HG02870 (cell line): ENCODE measurements at regions not wholly inside any gene's neighbourhood (a gene's known extent, or its start where the extent isn't known, plus 50 kb on each side); places are given as distances from the start of the nearest gene placed in this dataset.

ENCODE experiments used
- ATAC-seq: cut with Tn5 transposase; IDR thresholded peaks from one replicate; pipeline ENCODE4 v1.9.1; 2021; ENCODE audit warnings: mild to moderate bottlenecking, moderate library complexity; ENCODE audit not compliant: unreplicated experiment

- no peak for ATAC-seq
Measured at GRCh38 chr16:7983676-7984075, 606.6 kb downstream of the TMEM114 start.

DNA sequence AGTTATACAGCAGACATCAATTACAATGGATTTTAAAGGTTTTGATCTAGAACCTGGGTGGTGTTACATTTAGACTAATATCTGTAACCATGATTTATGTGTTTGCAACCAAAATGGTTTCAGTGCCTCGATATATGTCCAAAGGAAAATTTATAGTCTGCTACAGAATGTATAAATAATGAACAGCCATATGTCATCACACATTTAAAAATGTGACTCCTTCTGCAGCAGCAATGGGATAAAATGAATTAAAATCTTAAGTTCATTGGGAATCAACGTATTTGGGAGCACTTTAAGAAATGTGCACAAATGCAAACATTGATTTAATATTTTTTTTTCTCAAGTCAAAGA lies 610.2 kb downstream of the TMEM114 start:
- ATAC-seq = no peak

DNA sequence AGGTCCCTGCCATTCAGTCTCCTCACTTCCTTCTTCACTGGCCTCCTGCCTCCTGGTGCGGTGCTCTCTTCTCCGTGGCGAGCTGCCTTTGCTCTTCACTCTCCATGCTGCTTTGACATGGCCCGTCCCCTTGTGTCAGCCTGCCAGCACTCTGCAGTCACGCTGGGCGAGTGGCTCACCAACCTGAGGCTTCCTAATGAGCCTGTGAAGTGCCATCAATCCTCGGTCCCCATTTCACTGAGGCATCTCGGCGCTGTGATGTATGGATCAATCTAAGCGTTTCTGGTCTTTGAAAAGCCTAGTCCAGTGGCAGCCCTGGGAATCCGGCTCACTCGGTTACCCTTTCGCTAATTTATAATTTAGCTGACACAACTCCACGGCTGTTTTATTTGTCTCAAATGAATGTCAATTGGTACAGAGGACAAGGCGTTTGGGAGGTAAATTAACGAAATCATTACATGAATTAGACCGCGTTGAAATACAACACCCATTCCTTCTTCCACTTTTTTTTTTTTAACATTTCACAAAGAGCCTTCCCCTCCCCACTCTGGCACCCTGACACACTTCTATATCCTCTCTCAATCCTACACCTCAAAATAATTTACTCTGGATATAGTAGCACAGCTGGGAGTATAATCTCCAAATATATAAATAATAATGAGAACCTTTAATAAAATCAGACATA lies 610.7 kb downstream of the TMEM114 start:
- ATAC-seq = no peak

GRCh38 chr16:7976563-7976962 lies 613.7 kb downstream of the TMEM114 start:
- ATAC-seq = no peak

DNA sequence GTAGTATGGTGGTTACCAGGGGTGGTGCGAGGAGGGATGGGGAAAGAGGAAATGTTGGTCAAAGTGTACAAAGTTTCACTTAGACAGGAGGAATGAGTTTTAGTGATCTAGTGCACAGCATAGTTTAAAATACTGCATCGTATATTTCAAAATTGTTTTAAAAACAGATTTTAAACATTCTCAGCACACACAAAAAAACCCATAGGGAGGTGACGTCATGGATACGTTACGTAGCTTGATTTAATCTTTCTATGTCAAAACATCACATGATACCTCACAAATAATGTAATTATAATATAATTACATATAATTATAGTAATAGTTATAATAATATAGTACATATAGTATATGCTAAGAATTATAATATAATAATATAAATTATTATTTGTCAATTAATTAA lies 614.2 kb downstream of the TMEM114 start:
- ATAC-seq = no peak

DNA sequence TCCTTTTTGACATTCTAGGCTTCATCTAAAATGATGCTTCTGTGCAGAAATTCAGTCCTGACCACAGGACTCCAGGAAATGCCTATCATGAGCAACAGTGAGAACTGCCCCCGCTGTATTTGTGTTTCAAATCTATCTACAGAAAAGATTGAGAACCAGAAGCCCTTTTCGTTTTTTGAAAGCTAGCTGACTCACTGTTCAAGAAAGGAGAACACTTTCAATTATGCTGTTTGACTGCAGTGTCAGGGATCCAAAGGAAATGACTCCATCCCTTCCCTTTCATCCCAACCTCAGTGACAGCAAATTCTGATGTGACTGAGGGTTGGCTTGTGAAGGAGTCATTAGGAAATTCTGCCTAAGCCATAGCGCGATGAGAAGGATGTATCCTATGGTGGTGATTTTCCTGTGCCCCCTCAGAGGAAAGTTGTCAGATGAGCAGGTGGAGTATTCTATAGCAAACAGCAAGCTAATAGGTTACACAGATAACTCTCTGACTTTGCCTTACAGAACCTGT lies 622.3 kb downstream of the TMEM114 start:
- no peak for ATAC-seq

DNA sequence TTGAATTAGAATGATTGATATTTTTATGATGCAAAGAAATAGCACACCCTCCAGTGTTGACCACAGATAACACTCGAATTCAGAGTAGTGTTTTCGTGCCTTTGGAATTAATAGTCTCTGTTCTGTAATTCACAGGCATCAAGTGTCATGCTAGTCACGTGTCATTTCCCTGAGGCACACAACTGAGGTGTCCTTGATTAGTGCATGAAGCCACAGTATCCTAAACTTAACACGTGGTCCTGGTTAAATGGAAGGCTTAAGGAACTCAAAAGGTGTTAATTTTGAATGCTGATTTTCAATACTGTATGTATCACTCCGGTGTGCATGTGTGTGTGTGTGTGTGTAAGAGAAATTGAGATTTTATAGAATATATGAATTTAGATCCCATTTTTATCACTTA lies 625.6 kb downstream of the TMEM114 start:
- ATAC-seq = no peak

- ATAC-seq = no peak
Measured at GRCh38 chr16:7964167-7964566, 626.1 kb downstream of the TMEM114 start.

- no peak for ATAC-seq
Measured at GRCh38 chr16:7962091-7962879, 628.0 kb downstream of the TMEM114 start.

- no peak for ATAC-seq
Measured at GRCh38 chr16:7957151-7957550, 624.5 kb downstream of the RBFOX1 start.

GRCh38 chr16:7953360-7953759 lies 620.7 kb downstream of the RBFOX1 start:
- ATAC-seq = no peak

GRCh38 chr16:7946142-7946541 lies 613.5 kb downstream of the RBFOX1 start:
- ATAC-seq = no peak

DNA sequence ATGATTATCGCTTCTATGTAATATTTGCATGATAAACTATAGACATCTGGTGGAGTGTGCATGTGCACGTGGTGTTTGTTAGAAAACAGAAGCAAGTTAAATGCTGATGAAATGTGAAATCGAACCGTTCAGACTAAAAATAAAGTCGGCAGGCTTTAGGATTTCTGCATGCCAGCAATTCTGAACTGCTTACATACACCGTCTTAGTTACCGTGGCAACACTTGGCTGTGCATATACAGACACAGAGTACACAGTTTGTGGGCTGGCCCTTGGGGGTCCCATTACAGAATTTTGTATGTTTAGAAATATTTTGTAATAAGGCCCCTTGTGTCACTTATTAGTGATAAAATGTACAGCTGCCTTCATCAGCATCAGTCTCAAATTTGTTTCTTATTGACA lies 605.5 kb downstream of the RBFOX1 start:
- no peak for ATAC-seq

DNA sequence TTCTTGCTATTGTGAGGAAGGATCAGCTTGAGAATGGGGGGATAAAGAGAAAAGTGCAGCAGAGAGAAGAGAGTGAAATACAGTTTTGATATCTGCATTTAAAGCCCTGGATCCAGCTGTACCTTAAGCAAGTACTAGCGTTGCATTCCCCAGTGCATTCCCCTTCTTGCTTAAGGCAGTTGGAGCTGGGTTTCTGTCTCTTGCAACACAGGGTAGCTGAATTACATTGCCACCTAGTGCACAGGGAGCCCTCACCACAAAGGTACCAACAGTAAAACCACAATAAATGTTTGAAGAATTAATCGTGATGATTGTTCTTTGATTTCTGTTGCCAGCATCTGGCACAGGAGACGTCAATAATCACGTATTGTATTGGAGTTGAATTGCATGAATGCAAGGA lies 588.7 kb downstream of the RBFOX1 start:
- no peak for ATAC-seq

DNA sequence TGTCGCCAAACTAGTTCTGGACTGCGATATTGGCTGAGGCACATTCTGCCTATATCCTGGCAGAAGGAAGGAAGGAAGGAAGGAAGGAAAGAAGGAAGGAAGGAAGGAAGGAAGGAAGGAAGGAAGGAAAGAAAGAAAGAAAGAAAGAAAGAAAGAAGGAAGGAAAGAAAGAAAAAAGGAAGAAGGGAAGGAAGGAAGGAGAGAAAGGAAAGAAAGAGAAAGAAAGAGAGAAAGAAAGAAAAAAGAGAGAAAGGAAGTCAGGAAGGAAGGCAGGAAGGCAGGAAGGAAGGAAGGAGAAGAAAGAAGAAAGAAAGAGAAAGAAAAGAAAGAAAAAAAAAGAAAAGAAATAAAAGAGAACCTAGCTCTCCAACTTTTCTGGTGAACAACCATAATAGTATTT lies 587.1 kb downstream of the RBFOX1 start:
- ATAC-seq = no peak

GRCh38 chr16:7914748-7915147 lies 582.1 kb downstream of the RBFOX1 start:
- no peak for ATAC-seq

DNA sequence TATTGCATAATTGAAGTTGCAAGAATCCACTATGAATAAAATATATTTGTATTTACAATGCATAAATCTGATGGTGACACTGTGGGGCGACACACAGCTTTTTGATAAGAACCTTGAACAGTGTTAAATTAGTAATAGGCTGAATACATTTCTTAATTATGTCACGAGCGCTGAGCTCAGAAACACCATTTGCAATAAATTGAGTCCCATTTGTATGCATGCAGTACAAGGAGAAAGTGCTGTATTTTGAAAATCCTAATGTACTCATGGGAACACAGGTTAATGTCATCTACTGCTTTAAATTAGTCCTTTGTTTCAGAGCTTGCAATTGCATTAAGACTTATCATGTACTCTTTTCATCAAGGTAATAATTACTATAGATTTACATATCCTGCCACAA lies 579.5 kb downstream of the RBFOX1 start:
- ATAC-seq = no peak

- no peak for ATAC-seq
Measured at GRCh38 chr16:7910116-7910515, 577.5 kb downstream of the RBFOX1 start.

- no peak for ATAC-seq
Measured at GRCh38 chr16:7888411-7888810, 555.8 kb downstream of the RBFOX1 start.

DNA sequence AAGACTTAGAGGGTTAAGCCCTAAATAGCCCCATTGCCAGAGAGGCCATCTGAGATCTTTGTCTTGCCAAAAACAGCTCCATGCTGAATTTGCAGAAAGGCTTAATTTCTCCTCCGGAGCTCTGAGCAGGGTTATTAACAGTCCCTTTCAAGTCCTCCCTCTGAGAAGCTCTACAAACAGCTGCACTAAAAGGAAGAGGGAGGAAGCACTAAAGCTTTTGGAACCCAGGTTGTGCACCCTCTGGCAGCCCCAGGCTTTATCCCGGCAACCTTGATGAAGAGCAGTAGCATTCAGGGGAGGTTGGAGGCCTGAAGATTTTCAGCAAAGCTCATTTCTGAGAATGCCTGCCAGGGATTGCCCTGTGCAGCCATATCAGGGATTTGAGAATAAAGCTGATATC lies 554.7 kb downstream of the RBFOX1 start:
- ATAC-seq = no peak

- ATAC-seq = no peak
Measured at GRCh38 chr16:7871979-7872378, 539.3 kb downstream of the RBFOX1 start.

GRCh38 chr16:7871371-7871770 lies 538.7 kb downstream of the RBFOX1 start:
- no peak for ATAC-seq
